Inflammatory macrophage treated with lipopolysaccharide for 1 hour (primary cell): ENCODE measurements at regions not wholly inside any gene's neighbourhood (a gene's known extent, or its start where the extent isn't known, plus 50 kb on each side); places are given as distances from the start of the nearest gene placed in this dataset.
A peak's percentile ranks its signal among the peaks of the same experiment; 100 is the strongest.
"Not testable (repeated sequence)": the region's sequence is repeated elsewhere in the genome, so short reads cannot be mapped to it uniquely, and the experiment has no call there.

ENCODE experiments used
- DNase-seq, 2 donors: peaks; one replicate each; pipeline ENCODE4 v3.0.0-alpha.2; 2020 to 2022

DNA sequence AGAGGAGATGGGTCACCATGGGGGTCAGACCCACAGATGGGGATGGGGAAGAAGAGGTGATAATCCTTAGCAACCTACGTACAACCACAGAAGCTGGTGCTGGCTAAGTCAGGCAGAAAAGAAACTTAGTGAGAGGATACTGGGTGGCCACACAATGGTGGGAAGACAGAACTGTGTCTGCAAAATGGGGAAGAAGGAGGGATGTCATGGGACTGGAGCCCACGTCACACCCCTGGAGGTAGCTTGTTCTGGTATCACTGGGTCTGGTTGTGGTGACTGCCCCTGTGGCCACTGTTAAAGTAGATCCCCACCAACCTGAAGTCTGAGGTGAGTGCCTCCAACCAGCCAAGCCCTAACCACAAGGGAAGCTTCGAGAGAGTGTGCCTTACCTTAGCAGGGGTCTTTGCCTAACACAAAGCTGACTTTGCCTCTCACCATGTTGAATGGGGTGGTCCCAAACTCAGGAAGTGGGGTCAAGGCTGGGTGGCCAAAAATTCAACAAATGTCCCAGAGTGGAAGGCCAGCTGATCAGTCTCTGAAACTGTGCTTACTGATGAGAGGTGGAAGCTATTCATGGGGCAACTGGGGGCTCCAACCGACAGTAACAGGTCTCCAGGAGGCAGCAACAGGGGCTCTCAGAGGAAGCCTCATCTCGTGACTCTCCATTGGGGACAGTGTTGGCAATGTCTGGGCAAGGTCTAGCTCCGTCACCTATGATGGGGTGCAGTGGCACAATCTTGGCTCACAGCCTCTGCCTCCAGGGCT is 64.8 kb upstream of the SLC1A4 start:
- DNase-seq = peak; percentile 46 to 65

- DNase-seq = peak in 1 of 2 donors; percentile 58
Observed at GRCh38 chr2:64925930-64926722, 63.1 kb upstream of the SLC1A4 start.

DNA sequence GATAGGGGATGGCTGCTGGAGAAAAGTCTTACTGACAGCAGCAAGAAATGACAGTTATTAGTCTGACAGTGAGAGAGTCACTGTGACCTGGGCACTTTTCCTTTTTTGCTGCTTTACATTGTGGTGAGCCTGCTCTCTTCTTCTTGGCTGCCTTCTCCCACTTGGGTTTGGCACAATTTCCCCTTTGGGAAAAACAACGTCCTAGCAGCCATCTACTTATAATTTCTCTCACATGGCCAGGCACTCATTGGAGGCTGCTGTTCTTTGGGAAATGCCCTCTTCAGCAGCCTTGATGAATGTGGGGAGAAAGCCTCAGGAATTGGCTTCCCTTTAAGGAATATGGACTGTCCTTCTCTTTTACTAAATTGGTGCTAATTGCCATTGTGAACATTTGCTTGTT is 60.4 kb upstream of the SLC1A4 start:
- DNase-seq = peak in 1 of 2 donors; percentile 55

DNA sequence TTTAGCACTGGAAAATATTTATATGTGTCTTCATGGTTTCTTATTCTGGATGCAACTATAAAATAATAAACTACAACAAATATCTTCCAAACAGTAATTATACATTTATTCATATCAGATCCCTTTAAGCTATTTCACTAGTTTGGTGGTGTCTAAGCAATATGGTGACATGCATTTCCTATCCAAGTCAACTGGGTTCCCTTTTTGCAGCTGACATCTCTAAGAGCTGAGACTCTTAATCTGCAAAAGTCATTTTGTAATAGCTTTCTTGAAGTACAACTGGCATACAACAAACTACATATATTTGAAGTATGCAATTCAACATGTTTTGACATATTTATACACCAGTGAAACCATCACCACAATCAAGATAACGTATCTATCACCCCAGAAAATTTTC is 59.9 kb upstream of the SLC1A4 start:
- peak; percentile 60 to 61 for DNase-seq

DNA sequence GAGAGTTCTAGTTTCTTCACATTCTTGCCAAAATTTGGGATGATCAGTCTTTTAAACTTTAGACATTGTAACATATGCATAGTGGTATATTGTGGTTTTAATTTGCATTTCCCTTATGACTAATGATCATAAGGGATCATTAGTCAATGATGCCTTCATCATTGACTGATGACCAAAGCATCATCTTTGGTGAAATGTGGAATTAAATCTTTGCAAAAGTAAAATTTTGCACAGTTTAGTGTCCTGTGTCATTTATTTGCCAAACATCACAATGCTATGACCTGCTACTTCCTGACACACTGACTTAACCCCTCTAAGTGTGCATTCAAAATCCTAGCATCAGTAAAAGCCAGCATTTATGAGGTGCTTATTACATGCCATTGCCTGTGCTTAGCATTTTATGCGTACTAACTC is 58.9 kb upstream of the SLC1A4 start:
- peak; percentile 66 to 91 for DNase-seq

DNA sequence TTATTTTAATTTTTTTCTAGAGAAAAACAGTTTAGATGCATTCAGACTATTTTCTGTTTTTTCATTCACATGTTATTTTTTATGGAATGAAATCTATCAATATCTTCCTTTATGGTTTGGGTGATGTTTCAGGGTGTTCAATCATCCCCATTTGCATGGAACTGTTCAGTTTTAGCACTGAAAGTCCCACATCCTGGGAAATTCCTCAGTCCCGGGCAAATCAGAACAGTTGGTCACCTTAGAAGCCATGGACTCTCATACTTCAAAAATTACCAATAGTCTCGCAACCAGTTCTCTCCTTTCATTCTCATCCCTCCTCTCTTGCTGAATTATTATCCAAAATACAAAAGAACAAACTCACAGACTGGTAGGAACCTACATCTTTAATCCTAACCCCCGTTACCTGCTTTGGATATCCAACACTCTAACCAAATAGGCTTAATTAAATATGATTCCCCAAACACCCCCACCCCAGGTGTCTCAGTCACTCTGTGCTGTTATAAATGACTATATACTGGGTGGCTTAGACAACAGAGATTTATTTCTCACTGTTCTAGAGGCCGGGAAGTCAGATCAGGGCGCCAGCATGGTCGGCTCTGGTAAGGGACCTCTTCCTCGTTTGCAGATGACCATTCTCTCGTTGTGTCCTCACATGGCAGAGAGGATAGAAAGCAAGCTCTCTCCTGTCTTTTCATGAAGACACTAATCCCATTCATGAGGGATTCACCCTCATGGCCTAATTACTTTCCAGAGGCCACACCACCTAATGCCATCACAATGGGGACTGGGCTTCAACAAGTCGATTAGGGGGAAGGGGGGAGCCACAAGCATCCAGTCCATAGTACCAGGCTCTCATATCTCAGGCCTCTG is 57.7 kb upstream of the SLC1A4 start:
- DNase-seq = peak in 1 of 2 donors; percentile 70

GRCh38 chr2:64932116-64932370 is 57.2 kb upstream of the SLC1A4 start:
- DNase-seq = no peak

DNA sequence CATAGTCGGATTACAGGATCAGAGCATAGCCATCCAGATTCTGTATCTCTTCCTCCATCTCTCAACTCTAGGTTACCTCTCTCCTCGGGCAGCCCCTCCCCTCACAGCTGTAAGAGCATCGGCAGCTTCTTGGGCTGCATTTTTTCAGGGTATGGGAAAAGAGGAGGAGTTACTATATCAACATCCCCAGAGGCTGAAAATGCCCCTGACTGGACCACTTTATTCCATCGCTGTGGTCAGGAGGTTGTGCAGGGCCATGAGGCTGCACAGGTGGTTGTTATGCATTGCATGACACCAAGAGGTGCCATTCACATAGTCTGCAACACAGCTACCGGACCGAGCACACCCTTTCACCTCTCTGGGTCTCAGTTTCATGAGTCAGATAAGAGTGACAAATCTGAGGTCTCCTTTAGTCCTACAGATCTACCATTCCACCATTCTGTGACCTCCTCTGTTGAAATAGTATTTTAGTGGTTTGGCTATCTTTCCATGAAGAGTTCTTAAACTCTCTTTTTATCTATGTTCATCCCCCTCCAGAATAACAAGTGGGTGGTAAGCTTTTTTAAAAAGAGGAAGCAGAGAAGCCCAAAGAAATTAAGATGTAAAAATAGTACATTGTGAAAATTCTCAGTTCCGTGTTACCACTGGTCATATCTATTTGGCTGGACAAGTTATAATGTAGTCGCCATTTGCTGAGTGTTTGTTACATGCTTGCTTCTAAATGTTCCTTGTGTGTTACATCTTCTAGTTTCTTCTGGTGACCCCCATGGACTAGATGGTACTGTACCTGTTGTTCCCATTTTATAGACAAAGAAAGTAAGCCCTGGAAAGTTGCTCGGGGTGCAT is 56.6 kb upstream of the SLC1A4 start:
- peak; percentile 67 to 83 for DNase-seq

DNA sequence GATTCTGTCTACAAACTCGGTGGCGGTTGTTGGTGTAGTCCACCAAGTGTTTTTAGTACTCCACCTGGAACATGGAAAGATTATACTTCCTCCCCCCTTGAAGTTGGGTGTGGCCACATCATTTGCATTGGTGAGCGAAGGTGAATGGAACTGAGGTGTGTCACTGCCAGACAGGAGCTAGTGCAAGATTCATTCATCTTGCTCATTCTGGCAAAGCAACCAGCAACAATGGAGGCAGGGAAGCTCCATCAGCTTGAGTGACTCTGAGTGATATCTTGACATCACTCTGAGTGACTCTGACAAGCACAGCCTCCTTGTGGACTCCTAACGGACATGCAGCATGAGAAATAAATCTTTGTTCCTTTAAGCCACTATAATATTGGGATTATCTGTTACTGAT is 54.7 kb upstream of the SLC1A4 start:
- DNase-seq = no peak

DNA sequence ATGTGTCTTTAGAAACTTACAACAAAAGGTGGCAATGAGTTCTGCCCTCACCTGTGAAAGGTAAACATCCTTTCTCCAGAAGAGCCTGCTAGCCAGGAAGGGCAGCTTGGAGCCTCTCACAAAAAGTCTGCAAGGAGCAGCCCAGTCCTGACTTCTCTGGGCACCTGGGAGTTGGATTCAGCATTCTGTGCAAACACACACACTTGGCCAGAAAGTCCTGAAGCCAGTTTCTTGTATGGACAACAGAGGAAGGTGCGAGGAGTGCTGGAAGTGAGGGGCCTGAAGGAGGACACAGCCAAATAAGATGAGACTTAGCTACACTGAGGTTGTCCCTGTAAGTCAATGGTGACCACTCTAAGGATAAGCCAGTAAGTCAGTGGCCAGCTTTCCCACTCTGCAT is 52.4 kb upstream of the SLC1A4 start:
- DNase-seq = no peak

GRCh38 chr2:64937314-64937686 is 51.9 kb upstream of the SLC1A4 start:
- DNase-seq = not testable (repeated sequence)

DNA sequence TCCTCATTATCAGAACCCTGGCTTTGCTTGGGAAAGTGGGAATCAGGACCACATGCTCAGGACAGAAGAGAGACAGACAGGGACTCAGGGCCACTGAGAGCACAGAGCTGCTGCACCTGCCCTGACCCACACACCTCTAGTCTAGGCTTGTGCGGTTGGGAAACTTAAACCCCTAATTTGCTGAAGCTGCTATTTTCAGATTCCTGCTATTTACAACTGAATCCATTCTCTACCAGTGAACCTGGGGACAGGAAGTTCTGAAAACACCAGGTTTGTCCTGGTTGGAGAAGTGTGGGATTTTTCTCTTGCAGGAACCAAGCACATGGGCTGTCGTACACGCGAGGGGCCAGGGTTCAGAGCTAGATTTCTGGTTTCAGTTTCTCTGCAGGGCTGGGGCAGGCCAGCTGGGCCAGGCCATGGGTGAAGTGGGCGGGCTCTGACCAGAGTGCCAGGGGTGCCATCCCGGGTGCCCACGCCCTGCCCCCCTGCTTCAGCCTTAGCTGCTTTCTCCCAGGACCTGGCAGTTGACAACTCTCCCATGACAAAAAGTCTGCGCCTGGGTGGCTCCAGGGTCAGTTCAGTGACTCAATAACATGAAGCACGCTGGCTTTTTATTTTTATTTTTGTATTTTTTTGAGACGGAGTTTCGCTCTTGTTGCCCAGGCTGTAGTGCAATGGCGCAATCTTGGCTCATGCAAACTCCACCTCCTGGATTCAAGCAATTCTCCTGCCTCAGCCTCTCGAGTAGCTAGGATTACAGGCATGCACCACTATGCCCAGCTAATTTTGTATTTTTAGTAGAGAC is 51.3 kb upstream of the SLC1A4 start:
- DNase-seq = peak; percentile 60 to 79

GRCh38 chr2:64938607-64939285 is 50.5 kb upstream of the SLC1A4 start:
- no peak for DNase-seq

DNA sequence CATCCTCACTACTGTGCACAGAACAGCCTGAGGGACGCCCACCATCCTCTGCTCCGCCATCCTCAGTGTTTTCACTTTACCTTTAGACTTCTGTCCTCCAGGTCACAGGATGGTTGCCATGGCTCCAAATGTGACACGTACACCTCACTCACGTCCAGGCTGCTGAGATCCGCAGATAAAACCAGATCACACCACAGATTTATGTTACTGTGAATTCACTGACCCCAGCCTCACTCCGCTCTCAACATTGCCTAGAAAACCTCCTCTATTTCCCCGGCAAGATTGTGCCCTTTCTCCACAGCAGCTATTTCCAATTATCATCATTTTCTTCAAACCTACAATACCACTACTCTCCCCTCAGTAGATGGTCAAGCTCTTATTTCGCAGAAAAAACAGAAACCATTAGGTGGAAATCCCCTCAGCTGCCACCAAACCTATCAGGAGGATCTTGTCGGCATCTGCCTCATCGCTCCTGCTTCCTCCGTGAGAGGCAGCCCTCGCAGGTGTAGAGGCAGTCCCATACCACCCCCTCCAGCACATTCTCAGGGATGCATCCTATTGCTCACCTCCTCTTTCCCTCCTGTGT is 49.8 kb upstream of the SLC1A4 start:
- DNase-seq = no peak
